GM13976 (cell line): ENCODE measurements at regions not wholly inside any gene's neighbourhood (a gene's known extent, or its start where the extent isn't known, plus 50 kb on each side); places are given as distances from the start of the nearest gene placed in this dataset.

Experiments
- DNase-seq: peaks from one replicate; pipeline ENCODE4 v3.0.0; 2012; ENCODE audit warnings: low spot score
- CTCF ChIP-seq: IDR thresholded peaks from 2 replicates; pipeline ENCODE4 v1.5.1; 2012; ENCODE audit warnings: borderline replicate concordance, mild to moderate bottlenecking; ENCODE audit not compliant: insufficient read depth; ENCODE audit errors: extremely low read depth, missing control alignments, control extremely low read depth
- in situ Hi-C: fragments of 300-500 bp; cut with MboI; formaldehyde crosslinking; loops from one replicate; pipeline ENCODE4 v1.12.0; 2022; ENCODE audit warnings: low sequenced_read_pairs, mixed read lengths, inconsistent platforms; ENCODE audit not compliant: unreplicated experiment

DNA sequence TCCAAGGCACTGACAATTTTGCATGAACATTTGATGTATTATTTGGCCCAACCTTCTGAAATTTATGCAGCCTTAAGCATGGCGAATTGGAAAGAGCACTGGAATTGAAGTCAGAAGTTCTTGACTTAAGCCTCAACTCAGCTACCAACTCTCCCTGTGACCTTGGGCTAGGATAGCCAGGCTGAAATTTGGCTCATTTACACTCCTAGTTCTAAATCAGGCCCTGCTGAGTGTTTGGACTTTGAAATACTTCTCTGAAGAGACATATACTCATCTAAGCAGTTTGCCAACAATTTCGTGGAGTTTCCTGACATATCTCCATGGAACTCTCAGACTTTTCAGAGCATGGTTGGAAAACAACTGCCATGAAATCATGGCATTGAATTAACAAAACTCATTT, 489.6 kb upstream of the PIK3C3 start:
- no peak for TF ChIP-seq CTCF
- in situ Hi-C loops = no loop called here

GRCh38 chr18:41464278-41464677, 490.8 kb upstream of the PIK3C3 start:
- TF ChIP-seq CTCF = no peak
- in situ Hi-C loops = no loop called here
- no peak for DNase-seq

More for the DNA sequence above, 489.6 kb upstream of the PIK3C3 start:
- no peak for DNase-seq

GRCh38 chr18:41462946-41463345, 492.1 kb upstream of the PIK3C3 start:
- DNase-seq = no peak

GRCh38 chr18:41461114-41461513, 493.9 kb upstream of the PIK3C3 start:
- in situ Hi-C loops = no loop called here
- DNase-seq = no peak
- no peak for TF ChIP-seq CTCF

More at GRCh38 chr18:41462946-41463345, 492.1 kb upstream of the PIK3C3 start:
- in situ Hi-C loops = no loop called here
- TF ChIP-seq CTCF = no peak

DNA sequence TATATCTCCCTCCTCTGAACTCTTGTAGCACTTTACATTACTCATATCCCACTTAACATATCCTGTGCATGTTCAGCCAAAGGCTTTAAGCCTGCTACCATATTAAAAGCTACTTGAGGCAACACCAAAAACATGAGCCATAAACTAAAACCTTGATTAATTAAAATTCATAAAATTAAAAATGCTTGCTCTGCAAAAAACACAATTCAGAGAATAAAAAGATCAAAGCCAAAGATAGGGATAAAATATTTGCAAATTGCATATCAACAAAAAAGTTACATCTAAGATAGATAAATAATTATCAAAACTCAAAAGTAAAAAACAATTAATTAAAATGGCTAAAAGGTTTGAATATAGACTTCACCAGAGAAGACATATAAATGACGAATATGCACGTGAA, 495.4 kb upstream of the PIK3C3 start:
- DNase-seq = no peak
- no peak for TF ChIP-seq CTCF
- in situ Hi-C loops = no loop called here

GRCh38 chr18:41458376-41458775, 496.7 kb upstream of the PIK3C3 start:
- in situ Hi-C loops = no loop called here
- no peak for TF ChIP-seq CTCF

GRCh38 chr18:41457765-41458326, 497.2 kb upstream of the PIK3C3 start:
- in situ Hi-C loops = no loop called here
- no peak for DNase-seq
- TF ChIP-seq CTCF = no peak

More at GRCh38 chr18:41458376-41458775, 496.7 kb upstream of the PIK3C3 start:
- no peak for DNase-seq
